ENCODE measurements at regions not wholly inside any gene's neighbourhood (a gene's known extent, or its start where the extent isn't known, plus 50 kb on each side); places are given as distances from the start of the nearest gene placed in this dataset.

- TF ChIP-seq POLR2A (IDR thresholded peaks at IDR 0.05) (no peak), CTCF (IDR thresholded peaks at IDR 0.05) (no peak)
These were observed 163.4 kb downstream of the HAPSTR1 start for GRCh38 chr16:9254863-9255262.

Measured in thyroid gland (tissue), 4 donors.